ENCODE measurements at regions not wholly inside any gene's neighbourhood (a gene's known extent, or its start where the extent isn't known, plus 50 kb on each side); places are given as distances from the start of the nearest gene placed in this dataset.
"Not testable (repeated sequence)": the region's sequence is repeated elsewhere in the genome, so short reads cannot be mapped to it uniquely, and the experiment has no call there.

DNA sequence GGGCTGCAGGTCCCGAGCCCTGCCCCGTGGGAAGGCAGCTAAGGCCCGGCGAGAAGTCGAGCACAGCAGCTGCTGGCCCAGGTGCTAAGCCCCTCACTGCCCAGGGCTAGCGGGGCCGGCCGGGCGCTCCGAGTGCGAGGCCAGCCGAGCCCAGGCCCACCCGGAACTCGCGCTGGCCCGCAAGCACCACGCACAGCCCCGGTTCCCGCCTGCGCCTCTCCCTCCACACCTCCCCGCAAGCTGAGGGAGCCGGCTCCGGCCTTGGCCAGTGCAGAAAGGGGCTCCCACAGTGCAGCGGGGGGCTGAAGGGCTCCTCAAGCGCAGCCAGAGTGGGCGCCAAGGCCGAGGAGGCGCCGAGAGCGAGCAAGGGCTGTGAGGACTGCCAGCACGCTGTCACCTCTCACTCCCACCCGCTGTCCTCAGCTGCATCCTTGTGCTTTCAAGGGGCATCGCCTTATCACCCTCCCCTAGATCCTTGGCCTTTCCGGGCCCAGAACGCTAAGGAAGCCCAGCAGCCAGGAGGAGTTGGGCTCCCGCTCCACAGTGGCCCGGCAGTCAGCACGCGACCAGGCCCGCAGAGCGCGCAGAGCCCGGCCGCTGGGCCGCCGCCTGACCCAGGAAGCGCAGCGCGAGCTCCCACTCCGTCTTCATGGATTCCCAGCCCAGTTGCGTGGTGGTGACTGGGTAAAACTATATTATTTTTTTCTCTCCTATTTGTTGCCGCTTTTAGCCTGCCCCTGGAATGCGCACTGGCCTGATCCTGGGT is 144.1 kb downstream of the ARRDC4 start:
- H3K4me1 Mint-ChIP-seq (ENCODE audit: low read depth); H3K36me3 Mint-ChIP-seq (ENCODE audit: low read depth); H3K9me3 Mint-ChIP-seq; intact Hi-C loops (cut with micrococcal nuclease); H3K27ac Mint-ChIP-seq; H3K4me3 Mint-ChIP-seq; H3K27me3 Mint-ChIP-seq: not testable (repeated sequence)

DNA sequence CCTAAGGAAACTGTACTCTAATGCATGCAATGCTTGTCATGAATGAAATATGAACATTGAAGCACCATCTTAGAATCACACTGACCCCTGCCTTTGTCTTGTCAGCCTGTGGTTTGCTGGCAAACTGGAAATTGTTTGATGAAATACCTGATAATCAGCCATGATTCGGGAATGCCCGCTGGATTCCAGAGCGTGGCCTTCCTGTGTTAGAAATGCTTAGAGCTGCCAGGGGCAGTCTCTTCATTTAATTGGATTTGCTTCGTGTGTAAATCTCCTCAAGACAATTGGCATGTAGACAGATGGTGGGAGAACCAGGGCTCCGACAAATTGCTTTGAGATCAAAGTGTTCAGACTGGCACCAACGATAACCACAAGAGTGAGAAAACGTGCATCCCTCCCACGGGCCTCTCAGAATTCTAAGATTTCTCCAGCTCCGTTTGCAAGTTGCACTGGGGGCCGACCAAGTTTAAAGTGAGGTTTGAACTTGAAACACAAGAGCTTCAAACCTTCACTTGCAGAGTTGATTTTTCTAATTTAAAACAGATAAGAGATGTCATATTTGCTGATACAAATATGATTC is 146.2 kb downstream of the ARRDC4 start:
- H3K36me3 Mint-ChIP-seq (ENCODE audit: low read depth); H3K27ac Mint-ChIP-seq; H3K27me3 Mint-ChIP-seq; H3K9me3 Mint-ChIP-seq; H3K4me1 Mint-ChIP-seq (ENCODE audit: low read depth); intact Hi-C loops (cut with micrococcal nuclease); H3K4me3 Mint-ChIP-seq: not testable (repeated sequence)

DNA sequence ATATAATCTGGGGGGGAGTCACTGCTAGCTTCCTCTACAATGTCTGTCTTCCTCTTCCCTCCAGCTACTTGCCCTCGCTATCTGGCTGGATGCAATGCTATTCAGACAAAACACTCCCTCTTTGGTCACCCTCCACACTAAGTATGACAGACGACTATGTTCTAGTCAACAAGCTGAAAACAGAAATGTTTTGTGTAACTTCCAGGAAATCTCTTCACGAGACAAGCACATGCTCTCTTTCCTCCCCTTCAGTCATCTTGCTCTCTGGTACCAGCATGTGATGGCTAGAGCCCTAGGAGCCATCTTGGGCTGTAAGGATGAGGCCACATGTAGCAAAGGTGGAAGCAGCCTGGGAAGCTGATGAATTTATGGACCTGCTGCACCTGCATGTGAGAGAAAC is 151.3 kb downstream of the ARRDC4 start:
- no peaks in the 10 kb centered on the region for H3K4me1 Mint-ChIP-seq (ENCODE audit: low read depth)
- intact Hi-C loops (cut with micrococcal nuclease): no loop called here
- no peak overlapping the region for H3K4me3 Mint-ChIP-seq
- H3K27ac Mint-ChIP-seq: no peak overlapping the region
- peaks cover 3% of the 10 kb centered on the region for H3K27me3 Mint-ChIP-seq
- H3K36me3 Mint-ChIP-seq (ENCODE audit: low read depth): no peaks in the 10 kb centered on the region
- H3K9me3 Mint-ChIP-seq: no peaks in the 10 kb centered on the region

DNA sequence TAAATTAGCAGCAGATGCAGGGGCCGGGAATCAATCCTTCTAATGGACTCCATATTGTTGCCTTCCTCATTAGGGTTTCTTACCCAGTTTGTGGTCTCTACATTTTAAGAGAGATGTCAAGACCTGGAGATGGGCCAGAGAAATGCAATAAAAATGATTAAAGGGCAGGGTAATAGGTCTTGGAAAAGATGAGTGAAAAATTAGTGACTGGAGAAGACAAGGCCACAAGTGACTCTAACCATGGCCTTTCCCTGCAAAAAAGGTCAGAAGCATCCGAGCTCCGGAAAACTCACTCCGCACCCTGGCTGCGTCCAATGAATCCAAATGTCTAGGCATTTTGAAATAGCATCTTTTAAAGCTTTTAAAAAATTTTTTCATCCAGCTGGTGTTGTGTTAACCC is 152.8 kb downstream of the ARRDC4 start:
- H3K36me3 Mint-ChIP-seq (ENCODE audit: low read depth): no peaks in the 10 kb centered on the region
- H3K27ac Mint-ChIP-seq: no peak overlapping the region
- H3K4me3 Mint-ChIP-seq: no peak overlapping the region

DNA sequence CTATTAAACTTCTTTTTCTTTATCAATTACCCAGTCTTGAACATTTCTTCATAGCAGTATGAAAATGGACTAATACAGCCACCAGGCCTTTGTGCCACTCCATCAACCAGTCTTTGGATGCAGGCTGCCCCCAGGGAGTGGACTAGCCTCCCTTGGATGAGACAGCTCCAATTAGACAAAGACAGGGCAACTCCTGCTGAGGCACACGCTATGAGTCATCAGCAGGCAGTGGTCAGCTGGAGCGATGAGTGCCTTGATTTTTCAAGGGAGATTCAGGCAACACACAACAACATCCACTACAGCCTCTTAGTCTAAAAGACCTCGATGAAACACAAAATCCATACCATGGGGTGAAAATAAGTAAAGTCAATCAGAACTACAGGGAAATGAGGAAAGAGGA is 160.1 kb downstream of the ARRDC4 start:
- Mint-ChIP-seq H3K27me3 (no peaks in the 10 kb centered on the region), H3K4me3 (no peak overlapping the region), H3K36me3 (ENCODE audit: low read depth) (no peaks in the 10 kb centered on the region), H3K4me1 (ENCODE audit: low read depth) (no peaks in the 10 kb centered on the region), H3K27ac (no peak overlapping the region), H3K9me3 (no peaks in the 10 kb centered on the region)
- intact Hi-C loops (cut with micrococcal nuclease): no loop called here

More for the DNA sequence above, 152.8 kb downstream of the ARRDC4 start:
- no peaks in the 10 kb centered on the region for H3K9me3 Mint-ChIP-seq
- H3K27me3 Mint-ChIP-seq: peaks cover 3% of the 10 kb centered on the region
- intact Hi-C loops (cut with micrococcal nuclease): no loop called here
- no peaks in the 10 kb centered on the region for H3K4me1 Mint-ChIP-seq (ENCODE audit: low read depth)

DNA sequence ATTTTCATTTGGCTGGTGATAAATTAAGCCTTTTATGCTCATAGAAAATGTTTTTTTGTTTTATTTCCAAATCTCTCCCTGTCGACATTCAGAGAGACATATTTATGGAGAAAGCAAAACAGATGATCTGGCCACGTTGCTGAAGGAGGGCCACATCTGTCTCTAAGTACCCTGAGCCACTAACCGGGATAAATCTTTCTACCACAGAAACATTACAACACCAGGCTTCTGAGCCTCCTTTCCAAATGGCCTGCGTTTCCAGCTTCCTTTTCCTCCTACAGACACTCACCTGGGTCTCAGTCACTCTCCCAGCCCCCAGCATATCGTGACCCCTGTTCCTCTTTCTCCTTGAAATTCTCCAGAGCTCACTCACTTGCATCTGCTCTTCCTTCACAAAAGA is 161.0 kb downstream of the ARRDC4 start:
- no peaks in the 10 kb centered on the region for H3K27me3 Mint-ChIP-seq
- H3K9me3 Mint-ChIP-seq: no peaks in the 10 kb centered on the region
- H3K36me3 Mint-ChIP-seq (ENCODE audit: low read depth): no peaks in the 10 kb centered on the region
- no peak overlapping the region for H3K27ac Mint-ChIP-seq
- intact Hi-C loops (cut with micrococcal nuclease): no loop called here
- no peak overlapping the region for H3K4me3 Mint-ChIP-seq
- no peaks in the 10 kb centered on the region for H3K4me1 Mint-ChIP-seq (ENCODE audit: low read depth)

DNA sequence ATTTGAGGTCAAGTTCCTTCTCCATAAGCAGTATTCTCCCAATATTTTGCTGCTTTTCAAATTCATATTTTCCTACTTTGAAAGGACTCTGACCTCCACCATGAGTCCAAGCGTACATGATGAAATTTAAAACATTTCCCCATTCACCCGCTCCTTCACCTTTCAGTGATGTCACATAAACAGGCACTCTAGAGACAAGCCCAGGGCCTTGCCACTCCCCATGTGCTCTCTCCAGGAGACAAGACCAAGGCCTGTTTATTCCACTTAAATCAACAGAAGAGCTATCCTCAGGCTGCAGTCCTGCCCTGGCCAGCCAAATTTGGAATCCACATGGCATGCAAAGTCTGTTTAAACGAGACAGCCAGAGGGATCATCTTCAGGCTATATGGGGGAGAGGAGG is 161.5 kb downstream of the ARRDC4 start:
- no peaks in the 10 kb centered on the region for H3K27me3 Mint-ChIP-seq
- no peaks in the 10 kb centered on the region for H3K36me3 Mint-ChIP-seq (ENCODE audit: low read depth)
- no peaks in the 10 kb centered on the region for H3K9me3 Mint-ChIP-seq
- intact Hi-C loops (cut with micrococcal nuclease): no loop called here
- H3K4me1 Mint-ChIP-seq (ENCODE audit: low read depth): no peaks in the 10 kb centered on the region
- no peak overlapping the region for H3K27ac Mint-ChIP-seq
- no peak overlapping the region for H3K4me3 Mint-ChIP-seq

DNA sequence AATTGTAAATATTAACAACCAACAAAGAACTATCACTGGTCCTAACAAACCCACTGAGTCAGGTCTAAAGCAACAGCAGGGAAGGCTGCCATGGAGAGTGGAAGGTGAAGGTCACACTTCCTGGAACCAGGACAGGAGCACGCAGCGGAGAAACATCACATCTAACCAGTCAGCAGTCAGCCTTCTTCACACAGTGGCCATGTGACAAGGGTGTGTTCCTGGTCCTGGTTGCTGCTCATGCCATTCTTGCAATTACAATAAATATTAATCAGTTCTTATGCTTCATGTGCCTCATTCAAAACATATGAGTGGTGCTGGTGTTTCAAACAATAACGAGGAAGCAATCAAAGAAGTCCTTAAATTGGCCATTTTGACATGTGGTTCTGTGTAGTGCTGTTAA is 162.8 kb downstream of the ARRDC4 start:
- H3K27me3 Mint-ChIP-seq: no peaks in the 10 kb centered on the region
- peaks cover 5% of the 10 kb centered on the region for H3K4me1 Mint-ChIP-seq (ENCODE audit: low read depth)
- intact Hi-C loops (cut with micrococcal nuclease): no loop called here
- H3K4me3 Mint-ChIP-seq: no peak overlapping the region
- H3K36me3 Mint-ChIP-seq (ENCODE audit: low read depth): no peaks in the 10 kb centered on the region
- no peaks in the 10 kb centered on the region for H3K9me3 Mint-ChIP-seq
- H3K27ac Mint-ChIP-seq: no peak overlapping the region

DNA sequence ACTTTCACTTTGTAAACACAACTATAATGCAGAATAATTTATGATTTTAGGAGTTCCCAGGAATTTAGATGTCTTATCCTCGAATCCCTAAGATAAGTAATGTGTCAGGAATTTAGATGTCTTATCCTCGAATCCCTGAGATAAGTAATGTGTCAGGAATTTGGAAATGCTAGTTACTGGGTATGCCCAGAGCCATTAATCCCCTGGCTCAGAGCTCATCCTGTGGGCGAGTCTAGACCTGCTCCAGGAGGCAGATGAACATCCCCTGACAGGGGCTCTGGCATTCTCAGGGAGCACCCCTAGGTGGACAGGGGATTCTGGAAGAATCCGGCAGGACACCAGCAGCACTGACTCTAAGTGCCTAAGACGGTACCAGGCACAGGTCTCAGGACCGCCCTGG is 163.3 kb downstream of the ARRDC4 start:
- no peaks in the 10 kb centered on the region for H3K9me3 Mint-ChIP-seq
- H3K4me3 Mint-ChIP-seq: no peak overlapping the region
- H3K36me3 Mint-ChIP-seq (ENCODE audit: low read depth): no peaks in the 10 kb centered on the region
- intact Hi-C loops (cut with micrococcal nuclease): no loop called here
- H3K4me1 Mint-ChIP-seq (ENCODE audit: low read depth): peaks cover 5% of the 10 kb centered on the region
- no peaks in the 10 kb centered on the region for H3K27me3 Mint-ChIP-seq
- H3K27ac Mint-ChIP-seq: no peak overlapping the region

DNA sequence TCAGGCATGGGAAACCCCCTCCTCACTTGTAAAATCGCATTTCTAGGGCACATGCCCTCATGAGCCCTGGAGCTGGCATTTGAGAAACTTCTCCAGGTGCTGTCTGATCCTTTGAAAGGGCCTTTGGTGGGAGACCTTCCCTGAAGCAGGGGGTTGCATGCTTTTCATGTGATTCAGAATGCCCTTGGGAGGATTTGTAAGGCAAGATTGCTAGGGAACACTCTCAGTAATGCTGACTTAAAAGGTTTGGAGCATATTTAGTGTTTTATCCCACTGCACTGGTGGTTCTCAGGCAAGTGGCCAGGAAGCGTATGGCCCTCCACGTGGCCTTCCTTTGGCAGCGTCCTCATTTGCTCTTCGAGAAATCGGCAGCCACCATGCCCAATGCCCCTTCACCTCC is 164.1 kb downstream of the ARRDC4 start:
- Mint-ChIP-seq H3K9me3 (no peaks in the 10 kb centered on the region), H3K4me1 (ENCODE audit: low read depth) (peaks cover 5% of the 10 kb centered on the region), H3K36me3 (ENCODE audit: low read depth) (no peaks in the 10 kb centered on the region), H3K4me3 (no peak overlapping the region), H3K27ac (no peak overlapping the region), H3K27me3 (no peaks in the 10 kb centered on the region)
- intact Hi-C loops (cut with micrococcal nuclease): no loop called here

DNA sequence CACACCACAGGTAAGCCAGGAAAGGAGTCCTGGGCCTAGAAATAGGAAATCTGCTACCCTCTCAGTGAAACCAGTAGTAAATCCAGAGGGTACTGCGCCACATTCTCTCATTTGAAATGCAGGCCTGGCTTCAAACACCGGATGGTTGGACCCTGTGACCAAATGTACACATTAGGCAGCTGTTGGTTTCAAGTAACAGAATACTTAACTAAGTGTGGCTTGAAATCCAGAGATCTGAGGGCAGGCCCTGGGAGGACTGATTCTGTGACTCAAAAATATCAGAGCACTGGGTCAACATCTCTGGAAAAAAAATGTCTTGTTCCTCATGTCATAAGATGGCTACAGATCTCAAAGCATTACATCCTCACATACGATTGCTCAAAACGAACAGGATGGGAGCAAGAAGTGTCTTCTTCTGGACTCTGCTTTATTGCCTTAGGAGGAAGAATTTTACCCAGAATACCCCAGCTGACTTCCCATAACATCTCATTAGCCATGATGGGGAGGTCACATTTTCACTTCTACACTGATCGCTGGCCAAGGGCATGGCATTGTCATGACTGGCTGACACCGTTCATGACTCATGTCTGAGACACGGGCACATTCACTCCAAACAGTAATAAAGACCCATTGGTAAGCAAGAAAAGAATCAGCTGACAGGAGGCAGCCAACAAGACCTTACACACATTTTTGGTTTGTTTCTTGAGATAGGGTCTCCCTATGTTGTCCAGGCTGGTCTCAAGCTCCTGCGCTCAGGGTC is 166.0 kb downstream of the ARRDC4 start:
- H3K9me3 Mint-ChIP-seq: no peaks in the 10 kb centered on the region
- H3K4me3 Mint-ChIP-seq: no peak overlapping the region
- H3K4me1 Mint-ChIP-seq (ENCODE audit: low read depth): peaks cover 5% of the 10 kb centered on the region
- no peak overlapping the region for H3K27ac Mint-ChIP-seq
- peaks cover 3% of the 10 kb centered on the region for H3K27me3 Mint-ChIP-seq
- intact Hi-C loops (cut with micrococcal nuclease): no loop called here
- no peaks in the 10 kb centered on the region for H3K36me3 Mint-ChIP-seq (ENCODE audit: low read depth)

DNA sequence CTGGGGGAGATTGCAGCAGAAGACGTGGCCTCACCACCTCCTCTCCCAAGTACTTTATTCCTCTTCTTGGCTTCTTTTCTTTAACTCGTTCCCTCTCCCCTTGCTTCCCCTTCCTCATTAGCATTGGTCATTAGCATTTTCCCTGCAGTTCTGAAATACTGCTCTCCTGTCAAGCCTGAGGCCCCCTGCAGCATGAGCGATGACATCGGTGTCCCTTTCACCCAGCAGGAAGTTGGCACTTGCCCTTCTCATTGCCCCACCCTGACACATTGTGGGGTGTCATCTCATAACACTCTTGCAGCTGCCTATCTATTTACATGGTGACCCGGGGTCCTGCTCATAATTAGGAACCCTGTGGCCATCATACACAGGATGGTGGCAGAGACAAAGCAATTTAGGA is 167.1 kb downstream of the ARRDC4 start:
- H3K4me1 Mint-ChIP-seq (ENCODE audit: low read depth): peaks cover 5% of the 10 kb centered on the region
- intact Hi-C loops (cut with micrococcal nuclease): no loop called here
- no peak overlapping the region for H3K27ac Mint-ChIP-seq
- H3K9me3 Mint-ChIP-seq: no peaks in the 10 kb centered on the region
- no peaks in the 10 kb centered on the region for H3K36me3 Mint-ChIP-seq (ENCODE audit: low read depth)
- H3K4me3 Mint-ChIP-seq: no peak overlapping the region
- peaks cover 3% of the 10 kb centered on the region for H3K27me3 Mint-ChIP-seq

DNA sequence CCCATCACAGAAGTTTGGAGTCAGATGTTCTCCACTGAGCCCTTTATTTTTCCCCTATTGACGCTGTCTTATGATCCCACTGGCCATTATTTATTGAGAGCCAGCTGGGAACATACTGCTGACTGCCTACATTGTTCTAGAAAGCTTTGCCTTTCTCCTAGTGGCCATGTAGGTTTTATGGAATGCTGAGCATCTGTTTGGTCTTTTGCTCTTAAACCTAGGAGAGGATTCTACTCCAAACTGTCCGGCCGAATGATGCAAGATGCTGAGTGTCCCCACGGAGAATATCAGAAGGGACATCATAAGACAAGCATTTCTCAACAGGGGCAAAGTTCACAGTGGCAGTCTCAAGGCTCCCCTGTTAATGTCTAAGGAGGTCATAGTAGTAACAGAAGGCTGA is 171.4 kb downstream of the ARRDC4 start:
- Mint-ChIP-seq H3K4me3 (no peak overlapping the region), H3K27me3 (peaks cover 5% of the 10 kb centered on the region), H3K9me3 (no peaks in the 10 kb centered on the region), H3K4me1 (ENCODE audit: low read depth) (peaks cover 5% of the 10 kb centered on the region), H3K36me3 (ENCODE audit: low read depth) (no peaks in the 10 kb centered on the region), H3K27ac (no peak overlapping the region)
- intact Hi-C loops (cut with micrococcal nuclease): no loop called here

DNA sequence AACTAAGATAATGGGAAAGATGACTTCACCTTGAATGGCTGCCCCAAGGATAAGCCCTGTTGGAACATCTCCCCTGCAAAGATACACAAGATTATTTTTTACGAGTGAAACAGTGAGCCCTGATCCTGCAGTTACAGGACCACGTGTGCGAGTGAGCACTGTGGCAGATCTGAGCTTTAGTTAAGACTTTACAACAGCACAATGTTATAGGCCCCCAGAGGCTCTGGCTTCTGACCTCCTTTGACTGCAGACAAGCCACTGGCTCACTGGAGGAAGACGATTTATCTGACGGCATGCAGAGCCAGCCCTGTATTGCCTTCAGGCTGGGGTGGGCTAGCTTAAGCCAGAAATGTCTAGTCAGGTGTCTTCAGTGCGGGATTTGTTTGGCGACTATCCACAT is 174.4 kb downstream of the ARRDC4 start:
- H3K27me3 Mint-ChIP-seq: peaks cover 6% of the 10 kb centered on the region
- H3K4me3 Mint-ChIP-seq: no peak overlapping the region

More for the DNA sequence above, 174.4 kb downstream of the ARRDC4 start:
- no peaks in the 10 kb centered on the region for H3K36me3 Mint-ChIP-seq (ENCODE audit: low read depth)
- H3K9me3 Mint-ChIP-seq: no peaks in the 10 kb centered on the region
- intact Hi-C loops (cut with micrococcal nuclease): no loop called here
- H3K27ac Mint-ChIP-seq: no peak overlapping the region
- no peaks in the 10 kb centered on the region for H3K4me1 Mint-ChIP-seq (ENCODE audit: low read depth)
